GM12874 (cell line): ENCODE measurements at regions not wholly inside any gene's neighbourhood (a gene's known extent, or its start where the extent isn't known, plus 50 kb on each side); places are given as distances from the start of the nearest gene placed in this dataset.

Experiments used
- CTCF ChIP-seq: IDR thresholded peaks from 2 replicates; pipeline ENCODE4 v1.5.1; 2011; ENCODE audit warnings: low read depth, mild to moderate bottlenecking, control low read depth, low read length, moderate library complexity; ENCODE audit not compliant: insufficient read depth

- TF ChIP-seq CTCF, result no peak
These were observed 149.5 kb upstream of the PHF14 start for GRCh38 chr7:10824154-10824553.

- TF ChIP-seq CTCF, result no peak
These were observed 135.4 kb upstream of the PHF14 start for GRCh38 chr7:10838228-10838627.

GRCh38 chr7:10845225-10845624 lies 128.4 kb upstream of the PHF14 start:
- no peak for TF ChIP-seq CTCF

- TF ChIP-seq CTCF, result no peak
These were observed 118.1 kb upstream of the PHF14 start for GRCh38 chr7:10855583-10855982.

- no peak for TF ChIP-seq CTCF
These were observed 113.2 kb upstream of the PHF14 start for GRCh38 chr7:10860516-10860915.

GRCh38 chr7:10863476-10863875 lies 110.2 kb upstream of the PHF14 start:
- no peak for TF ChIP-seq CTCF

- no peak for TF ChIP-seq CTCF
These were observed 99.0 kb upstream of the PHF14 start for GRCh38 chr7:10874666-10875065.

GRCh38 chr7:10875080-10875479 lies 98.6 kb upstream of the PHF14 start:
- TF ChIP-seq CTCF, result no peak
